GM23338 (cell line): ENCODE measurements at regions not wholly inside any gene's neighbourhood (a gene's known extent, or its start where the extent isn't known, plus 50 kb on each side); places are given as distances from the start of the nearest gene placed in this dataset.

Experiments used
- ATAC-seq: fragments of 200-7000 bp; cut with Tn5 transposase; 3 replicates; pipeline ENCODE4 v1.9.1; 2020
- DNase-seq: peaks from one replicate; pipeline ENCODE4 v3.0.0-alpha.2; 2015; ENCODE audit warnings: low spot score
- H2AFZ ChIP-seq: fragments of 200-600 bp; sonication (generic); 2 replicates; pipeline ENCODE4 v1.8.0; 2016; ENCODE audit warnings: antibody characterized with exemption, mild to moderate bottlenecking, moderate library complexity
- H3F3A ChIP-seq: fragments of 200-600 bp; sonication (generic); replicated peaks from 2 replicates; pipeline ENCODE4 v1.8.0; 2017; ENCODE audit warnings: antibody characterized with exemption, mixed run types, low read depth
- H3K27ac ChIP-seq: fragments of 200-600 bp; sonication (generic); 2 replicates; pipeline ENCODE4 v1.6.1; 2016; ENCODE audit warnings: low read depth
- H3K27me3 ChIP-seq: fragments of 200-600 bp; sonication (generic); 2 replicates; pipeline ENCODE4 v1.8.0; 2016; ENCODE audit warnings: mild to moderate bottlenecking, mixed run types, moderate library complexity; ENCODE audit not compliant: insufficient read depth
- H3K36me3 ChIP-seq: fragments of 200-600 bp; sonication (generic); 2 replicates; pipeline ENCODE4 v1.8.0; 2016; ENCODE audit warnings: mild to moderate bottlenecking; ENCODE audit not compliant: insufficient read depth
- H3K4me1 ChIP-seq: fragments of 200-600 bp; sonication (generic); 2 replicates; pipeline ENCODE4 v1.8.0; 2016; ENCODE audit warnings: mild to moderate bottlenecking, moderate library complexity; ENCODE audit not compliant: insufficient read depth
- H3K4me2 ChIP-seq: fragments of 200-600 bp; sonication (generic); 2 replicates; pipeline ENCODE4 v1.7.1; 2017; ENCODE audit warnings: mixed run types
- H3K4me3 ChIP-seq: fragments of 200-600 bp; sonication (generic); 2 replicates; pipeline ENCODE4 v1.6.1; 2016; ENCODE audit warnings: mixed run types
- H3K79me2 ChIP-seq: fragments of 200-600 bp; sonication (generic); replicated peaks from 2 replicates; pipeline ENCODE4 v1.8.0; 2017; ENCODE audit warnings: mild to moderate bottlenecking; ENCODE audit not compliant: insufficient read depth
- H3K9me2 ChIP-seq: fragments of 200-600 bp; sonication (generic); 2 replicates; pipeline ENCODE4 v1.8.0; 2017; ENCODE audit not compliant: insufficient read depth
- H4K20me1 ChIP-seq: fragments of 200-600 bp; sonication (generic); replicated peaks from 2 replicates; pipeline ENCODE4 v1.8.0; 2017; ENCODE audit warnings: mild to moderate bottlenecking; ENCODE audit not compliant: insufficient read depth
- H3K27ac Mint-ChIP-seq: 2 replicates; pipeline ENCODE4 v1.8.0; 2020; ENCODE audit warnings: inconsistent platforms, mild to moderate bottlenecking, moderate library complexity, mixed read lengths
- H3K27me3 Mint-ChIP-seq: 3 replicates; pipeline ENCODE4 v1.8.0; 2022; ENCODE audit warnings: low read depth, mild to moderate bottlenecking, moderate library complexity, mixed read lengths, inconsistent platforms; ENCODE audit not compliant: insufficient read depth, poor library complexity
- H3K36me3 Mint-ChIP-seq: 3 replicates; pipeline ENCODE4 v1.8.0; 2021; ENCODE audit warnings: low read depth, mild to moderate bottlenecking, inconsistent platforms, moderate library complexity, mixed read lengths
- H3K4me1 Mint-ChIP-seq: 3 replicates; pipeline ENCODE4 v1.8.0; 2020; ENCODE audit warnings: mild to moderate bottlenecking, inconsistent platforms, mixed read lengths
- H3K4me3 Mint-ChIP-seq: 3 replicates; pipeline ENCODE4 v1.8.0; 2021; ENCODE audit warnings: moderate library complexity, mild to moderate bottlenecking, inconsistent platforms, mixed read lengths
- H3K9me3 Mint-ChIP-seq: 3 replicates; pipeline ENCODE4 v1.8.0; 2020; ENCODE audit warnings: moderate library complexity, mild to moderate bottlenecking, inconsistent platforms, mixed read lengths
- CREB1 ChIP-seq: fragments of 250-450 bp; sonication (Bioruptor Pico); IDR thresholded peaks from 2 replicates; pipeline ENCODE4 v1.5.0; 2020; ENCODE audit warnings: low read depth, mild to moderate bottlenecking, moderate library complexity
- EZH2 ChIP-seq: fragments of 200-600 bp; sonication (generic); IDR thresholded peaks from one replicate; pipeline ENCODE4 v1.8.0; 2017; ENCODE audit warnings: antibody characterized with exemption, mild to moderate bottlenecking, low read depth; ENCODE audit not compliant: unreplicated experiment
- EZH2phosphoT487 ChIP-seq: fragments of 200-600 bp; sonication (generic); IDR thresholded peaks from one replicate; pipeline ENCODE4 v1.8.1; 2018; ENCODE audit warnings: antibody characterized with exemption; ENCODE audit not compliant: unreplicated experiment
- JUNB ChIP-seq: IDR thresholded peaks from one replicate; pipeline ENCODE4 v1.6.1; 2016; ENCODE audit warnings: antibody characterized with exemption; ENCODE audit not compliant: unreplicated experiment
- NANOG ChIP-seq: IDR thresholded peaks from 2 replicates; pipeline ENCODE4 v1.6.1; 2016; ENCODE audit warnings: antibody characterized with exemption, borderline replicate concordance
- STAT1 ChIP-seq: IDR thresholded peaks from one replicate; pipeline ENCODE4 v1.6.1; 2016; ENCODE audit warnings: antibody characterized with exemption; ENCODE audit not compliant: unreplicated experiment
- ZNF114 ChIP-seq: fragments of 250-450 bp; sonication (Bioruptor Pico); IDR thresholded peaks from 2 replicates; pipeline ENCODE4 v1.5.0; 2020; ENCODE audit warnings: mild to moderate bottlenecking, moderate library complexity
- ZNF331 ChIP-seq: fragments of 250-450 bp; sonication (Bioruptor Pico); IDR thresholded peaks from 2 replicates; pipeline ENCODE4 v1.5.0; 2020; ENCODE audit warnings: low read depth, mild to moderate bottlenecking, moderate library complexity
- TF ChIP-seq, protein P1 (sequence below): fragments of 250-450 bp; sonication (Bioruptor Pico); IDR thresholded peaks from 2 replicates; pipeline ENCODE4 v1.5.0; 2020; ENCODE audit warnings: mild to moderate bottlenecking, moderate library complexity
- TF ChIP-seq, protein P2 (sequence below): IDR thresholded peaks from 2 replicates; pipeline ENCODE4 v1.6.1; 2016; ENCODE audit warnings: antibody characterized with exemption
- TF ChIP-seq, protein P3 (sequence below): IDR thresholded peaks from one replicate; pipeline ENCODE4 v1.6.1; 2018; ENCODE audit warnings: antibody characterized with exemption; ENCODE audit not compliant: unreplicated experiment

DNA sequence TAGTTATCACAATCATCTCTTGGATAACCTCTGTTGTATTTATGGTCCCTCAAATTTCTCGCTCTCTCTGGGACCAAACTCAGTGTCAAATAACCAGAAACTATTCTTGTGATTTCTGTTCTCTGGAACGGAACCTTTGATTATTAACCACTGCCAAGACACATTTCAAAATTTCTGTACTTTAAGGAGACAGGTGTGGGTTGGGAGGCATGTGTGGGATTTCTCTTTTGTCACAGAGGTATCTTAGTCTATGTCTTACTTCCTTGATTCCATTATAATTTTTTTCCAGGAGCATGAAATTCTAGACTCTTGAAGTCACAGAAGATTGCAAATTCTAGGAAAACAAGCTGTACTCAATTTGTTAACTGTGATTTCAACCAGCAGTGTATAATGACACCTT is 919.0 kb upstream of the B3GALT2 start:
- Histone ChIP-seq H3K79me2 (no peaks in the 10 kb centered on the region), H3K4me2 (no peak overlapping the region), H3K9me2 (no peaks in the 10 kb centered on the region), H3K4me3 (no peak overlapping the region), H3K36me3 (no peaks in the 10 kb centered on the region), H3K4me1 (no peaks in the 10 kb centered on the region), H2AFZ (no peak overlapping the region), H3K27me3 (no peaks in the 10 kb centered on the region), H3K27ac (no peak overlapping the region), H4K20me1 (no peaks in the 10 kb centered on the region), H3F3A (no peaks in the 10 kb centered on the region)
- no peak for ATAC-seq
- Mint-ChIP-seq H3K27me3 (peaks cover 1% of the 10 kb centered on the region), H3K27ac (no peak overlapping the region), H3K4me1 (no peaks in the 10 kb centered on the region), H3K4me3 (no peak overlapping the region), H3K36me3 (no peaks in the 10 kb centered on the region), H3K9me3 (no peaks in the 10 kb centered on the region)
- TF ChIP-seq ZNF114 (CRISPR knock-in tag): no peak
- TF ChIP-seq EZH2: no peak
- TF ChIP-seq CREB1 (CRISPR knock-in tag): no peak
- TF ChIP-seq, protein P1, sequence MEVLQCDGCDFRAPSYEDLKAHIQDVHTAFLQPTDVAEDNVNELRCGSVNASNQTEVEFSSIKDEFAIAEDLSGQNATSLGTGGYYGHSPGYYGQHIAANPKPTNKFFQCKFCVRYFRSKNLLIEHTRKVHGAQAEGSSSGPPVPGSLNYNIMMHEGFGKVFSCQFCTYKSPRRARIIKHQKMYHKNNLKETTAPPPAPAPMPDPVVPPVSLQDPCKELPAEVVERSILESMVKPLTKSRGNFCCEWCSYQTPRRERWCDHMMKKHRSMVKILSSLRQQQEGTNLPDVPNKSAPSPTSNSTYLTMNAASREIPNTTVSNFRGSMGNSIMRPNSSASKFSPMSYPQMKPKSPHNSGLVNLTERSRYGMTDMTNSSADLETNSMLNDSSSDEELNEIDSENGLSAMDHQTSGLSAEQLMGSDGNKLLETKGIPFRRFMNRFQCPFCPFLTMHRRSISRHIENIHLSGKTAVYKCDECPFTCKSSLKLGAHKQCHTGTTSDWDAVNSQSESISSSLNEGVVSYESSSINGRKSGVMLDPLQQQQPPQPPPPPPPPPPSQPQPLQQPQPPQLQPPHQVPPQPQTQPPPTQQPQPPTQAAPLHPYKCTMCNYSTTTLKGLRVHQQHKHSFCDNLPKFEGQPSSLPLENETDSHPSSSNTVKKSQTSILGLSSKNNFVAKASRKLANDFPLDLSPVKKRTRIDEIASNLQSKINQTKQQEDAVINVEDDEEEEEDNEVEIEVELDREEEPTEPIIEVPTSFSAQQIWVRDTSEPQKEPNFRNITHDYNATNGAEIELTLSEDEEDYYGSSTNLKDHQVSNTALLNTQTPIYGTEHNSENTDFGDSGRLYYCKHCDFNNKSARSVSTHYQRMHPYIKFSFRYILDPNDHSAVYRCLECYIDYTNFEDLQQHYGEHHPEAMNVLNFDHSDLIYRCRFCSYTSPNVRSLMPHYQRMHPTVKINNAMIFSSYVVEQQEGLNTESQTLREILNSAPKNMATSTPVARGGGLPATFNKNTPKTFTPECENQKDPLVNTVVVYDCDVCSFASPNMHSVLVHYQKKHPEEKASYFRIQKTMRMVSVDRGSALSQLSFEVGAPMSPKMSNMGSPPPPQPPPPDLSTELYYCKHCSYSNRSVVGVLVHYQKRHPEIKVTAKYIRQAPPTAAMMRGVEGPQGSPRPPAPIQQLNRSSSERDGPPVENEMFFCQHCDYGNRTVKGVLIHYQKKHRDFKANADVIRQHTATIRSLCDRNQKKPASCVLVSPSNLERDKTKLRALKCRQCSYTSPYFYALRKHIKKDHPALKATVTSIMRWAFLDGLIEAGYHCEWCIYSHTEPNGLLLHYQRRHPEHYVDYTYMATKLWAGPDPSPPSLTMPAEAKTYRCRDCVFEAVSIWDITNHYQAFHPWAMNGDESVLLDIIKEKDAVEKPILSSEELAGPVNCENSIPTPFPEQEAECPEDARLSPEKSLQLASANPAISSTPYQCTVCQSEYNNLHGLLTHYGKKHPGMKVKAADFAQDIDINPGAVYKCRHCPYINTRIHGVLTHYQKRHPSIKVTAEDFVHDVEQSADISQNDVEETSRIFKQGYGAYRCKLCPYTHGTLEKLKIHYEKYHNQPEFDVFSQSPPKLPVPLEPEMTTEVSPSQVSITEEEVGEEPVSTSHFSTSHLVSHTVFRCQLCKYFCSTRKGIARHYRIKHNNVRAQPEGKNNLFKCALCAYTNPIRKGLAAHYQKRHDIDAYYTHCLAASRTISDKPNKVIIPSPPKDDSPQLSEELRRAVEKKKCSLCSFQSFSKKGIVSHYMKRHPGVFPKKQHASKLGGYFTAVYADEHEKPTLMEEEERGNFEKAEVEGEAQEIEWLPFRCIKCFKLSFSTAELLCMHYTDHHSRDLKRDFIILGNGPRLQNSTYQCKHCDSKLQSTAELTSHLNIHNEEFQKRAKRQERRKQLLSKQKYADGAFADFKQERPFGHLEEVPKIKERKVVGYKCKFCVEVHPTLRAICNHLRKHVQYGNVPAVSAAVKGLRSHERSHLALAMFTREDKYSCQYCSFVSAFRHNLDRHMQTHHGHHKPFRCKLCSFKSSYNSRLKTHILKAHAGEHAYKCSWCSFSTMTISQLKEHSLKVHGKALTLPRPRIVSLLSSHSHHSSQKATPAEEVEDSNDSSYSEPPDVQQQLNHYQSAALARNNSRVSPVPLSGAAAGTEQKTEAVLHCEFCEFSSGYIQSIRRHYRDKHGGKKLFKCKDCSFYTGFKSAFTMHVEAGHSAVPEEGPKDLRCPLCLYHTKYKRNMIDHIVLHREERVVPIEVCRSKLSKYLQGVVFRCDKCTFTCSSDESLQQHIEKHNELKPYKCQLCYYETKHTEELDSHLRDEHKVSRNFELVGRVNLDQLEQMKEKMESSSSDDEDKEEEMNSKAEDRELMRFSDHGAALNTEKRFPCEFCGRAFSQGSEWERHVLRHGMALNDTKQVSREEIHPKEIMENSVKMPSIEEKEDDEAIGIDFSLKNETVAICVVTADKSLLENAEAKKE: no peak
- TF ChIP-seq ZNF331: no peak
- TF ChIP-seq EZH2phosphoT487: no peak
- TF ChIP-seq STAT1: no peak
- TF ChIP-seq, protein P2, sequence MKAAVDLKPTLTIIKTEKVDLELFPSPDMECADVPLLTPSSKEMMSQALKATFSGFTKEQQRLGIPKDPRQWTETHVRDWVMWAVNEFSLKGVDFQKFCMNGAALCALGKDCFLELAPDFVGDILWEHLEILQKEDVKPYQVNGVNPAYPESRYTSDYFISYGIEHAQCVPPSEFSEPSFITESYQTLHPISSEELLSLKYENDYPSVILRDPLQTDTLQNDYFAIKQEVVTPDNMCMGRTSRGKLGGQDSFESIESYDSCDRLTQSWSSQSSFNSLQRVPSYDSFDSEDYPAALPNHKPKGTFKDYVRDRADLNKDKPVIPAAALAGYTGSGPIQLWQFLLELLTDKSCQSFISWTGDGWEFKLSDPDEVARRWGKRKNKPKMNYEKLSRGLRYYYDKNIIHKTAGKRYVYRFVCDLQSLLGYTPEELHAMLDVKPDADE: no peak
- no peak for TF ChIP-seq JUNB
- TF ChIP-seq, protein P3, sequence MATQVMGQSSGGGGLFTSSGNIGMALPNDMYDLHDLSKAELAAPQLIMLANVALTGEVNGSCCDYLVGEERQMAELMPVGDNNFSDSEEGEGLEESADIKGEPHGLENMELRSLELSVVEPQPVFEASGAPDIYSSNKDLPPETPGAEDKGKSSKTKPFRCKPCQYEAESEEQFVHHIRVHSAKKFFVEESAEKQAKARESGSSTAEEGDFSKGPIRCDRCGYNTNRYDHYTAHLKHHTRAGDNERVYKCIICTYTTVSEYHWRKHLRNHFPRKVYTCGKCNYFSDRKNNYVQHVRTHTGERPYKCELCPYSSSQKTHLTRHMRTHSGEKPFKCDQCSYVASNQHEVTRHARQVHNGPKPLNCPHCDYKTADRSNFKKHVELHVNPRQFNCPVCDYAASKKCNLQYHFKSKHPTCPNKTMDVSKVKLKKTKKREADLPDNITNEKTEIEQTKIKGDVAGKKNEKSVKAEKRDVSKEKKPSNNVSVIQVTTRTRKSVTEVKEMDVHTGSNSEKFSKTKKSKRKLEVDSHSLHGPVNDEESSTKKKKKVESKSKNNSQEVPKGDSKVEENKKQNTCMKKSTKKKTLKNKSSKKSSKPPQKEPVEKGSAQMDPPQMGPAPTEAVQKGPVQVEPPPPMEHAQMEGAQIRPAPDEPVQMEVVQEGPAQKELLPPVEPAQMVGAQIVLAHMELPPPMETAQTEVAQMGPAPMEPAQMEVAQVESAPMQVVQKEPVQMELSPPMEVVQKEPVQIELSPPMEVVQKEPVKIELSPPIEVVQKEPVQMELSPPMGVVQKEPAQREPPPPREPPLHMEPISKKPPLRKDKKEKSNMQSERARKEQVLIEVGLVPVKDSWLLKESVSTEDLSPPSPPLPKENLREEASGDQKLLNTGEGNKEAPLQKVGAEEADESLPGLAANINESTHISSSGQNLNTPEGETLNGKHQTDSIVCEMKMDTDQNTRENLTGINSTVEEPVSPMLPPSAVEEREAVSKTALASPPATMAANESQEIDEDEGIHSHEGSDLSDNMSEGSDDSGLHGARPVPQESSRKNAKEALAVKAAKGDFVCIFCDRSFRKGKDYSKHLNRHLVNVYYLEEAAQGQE: no peak
- no peak for TF ChIP-seq NANOG
- DNase-seq: no peak
